Peyer's patch (tissue), 4 donors: ENCODE measurements at regions not wholly inside any gene's neighbourhood (a gene's known extent, or its start where the extent isn't known, plus 50 kb on each side); places are given as distances from the start of the nearest gene placed in this dataset.

ENCODE experiments used
- POLR2A ChIP-seq, 2 donors: fragments of 450-650 bp; IDR thresholded peaks; one replicate each; pipeline ENCODE4 v1.5.1; 2017; ENCODE audit warnings: antibody characterized with exemption in 2 of 2, mild to moderate bottlenecking in 2 of 2, moderate library complexity in 2 of 2
- TF ChIP-seq, protein P1 (sequence below), 6 experiments: fragments of 450-650 bp in 4 of 6; fragments of 200-600 bp in 2 of 6; sonication (generic) in 1 of 6; IDR thresholded peaks; one replicate each; pipeline ENCODE4 v1.5.1; 2017 to 2019; ENCODE audit warnings: antibody characterized with exemption in 6 of 6, mild to moderate bottlenecking in 3 of 6, moderate library complexity in 1 of 6

DNA sequence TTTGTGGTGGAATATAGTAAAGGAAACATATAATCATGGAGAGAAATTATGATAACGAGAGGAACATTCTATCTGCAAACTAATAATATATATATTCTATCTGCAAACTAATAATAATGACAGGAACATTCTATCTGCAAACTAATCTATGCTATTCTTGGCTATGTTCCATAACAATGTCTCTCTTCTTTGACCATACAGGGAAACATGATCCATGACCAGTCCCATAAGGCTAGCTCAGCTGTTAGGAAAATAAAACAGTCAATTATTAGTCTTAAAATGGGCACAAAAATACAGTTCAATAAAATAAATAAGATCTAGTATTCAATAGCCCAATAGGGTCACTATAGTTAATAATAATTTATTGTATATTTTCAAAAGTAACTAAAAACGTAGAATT, 707.8 kb upstream of the PCDH20 start:
- TF ChIP-seq, protein P1, sequence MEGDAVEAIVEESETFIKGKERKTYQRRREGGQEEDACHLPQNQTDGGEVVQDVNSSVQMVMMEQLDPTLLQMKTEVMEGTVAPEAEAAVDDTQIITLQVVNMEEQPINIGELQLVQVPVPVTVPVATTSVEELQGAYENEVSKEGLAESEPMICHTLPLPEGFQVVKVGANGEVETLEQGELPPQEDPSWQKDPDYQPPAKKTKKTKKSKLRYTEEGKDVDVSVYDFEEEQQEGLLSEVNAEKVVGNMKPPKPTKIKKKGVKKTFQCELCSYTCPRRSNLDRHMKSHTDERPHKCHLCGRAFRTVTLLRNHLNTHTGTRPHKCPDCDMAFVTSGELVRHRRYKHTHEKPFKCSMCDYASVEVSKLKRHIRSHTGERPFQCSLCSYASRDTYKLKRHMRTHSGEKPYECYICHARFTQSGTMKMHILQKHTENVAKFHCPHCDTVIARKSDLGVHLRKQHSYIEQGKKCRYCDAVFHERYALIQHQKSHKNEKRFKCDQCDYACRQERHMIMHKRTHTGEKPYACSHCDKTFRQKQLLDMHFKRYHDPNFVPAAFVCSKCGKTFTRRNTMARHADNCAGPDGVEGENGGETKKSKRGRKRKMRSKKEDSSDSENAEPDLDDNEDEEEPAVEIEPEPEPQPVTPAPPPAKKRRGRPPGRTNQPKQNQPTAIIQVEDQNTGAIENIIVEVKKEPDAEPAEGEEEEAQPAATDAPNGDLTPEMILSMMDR (IDR thresholded peaks at IDR 0.05) = no peak
- no peak for TF ChIP-seq POLR2A (IDR thresholded peaks at IDR 0.05)
